Peyer's patch (tissue), 4 donors: ENCODE measurements at regions not wholly inside any gene's neighbourhood (a gene's known extent, or its start where the extent isn't known, plus 50 kb on each side); places are given as distances from the start of the nearest gene placed in this dataset.

Experiments used
- DNase-seq, 3 donors: peaks; one replicate each; pipeline ENCODE4 v3.0.0-alpha.2; 2017 to 2019
- H3K27ac ChIP-seq, 4 donors: fragments of 200-600 bp; sonication (generic); one replicate each; pipeline ENCODE4 v1.5.1; 2016 to 2019
- H3K27me3 ChIP-seq, 2 donors: fragments of 200-600 bp; sonication (generic); one replicate each; pipeline ENCODE4 v1.5.1; 2019
- H3K36me3 ChIP-seq, 3 donors: fragments of 200-600 bp; sonication (generic); one replicate each; pipeline ENCODE4 v1.5.1; 2016 to 2019
- H3K4me1 ChIP-seq, 4 donors: fragments of 200-600 bp; sonication (generic); one replicate each; pipeline ENCODE4 v1.5.1; 2016 to 2019
- H3K4me3 ChIP-seq, 4 donors: fragments of 200-600 bp; sonication (generic); 1 replicate in 3 of 4; 2 replicates in 1 of 4; pipeline ENCODE4 v1.5.1; 2016 to 2019; ENCODE audit warnings: mild to moderate bottlenecking in 1 of 4
- H3K9me3 ChIP-seq, 4 donors: fragments of 200-600 bp; sonication (generic); one replicate each; pipeline ENCODE4 v1.5.1; 2016 to 2019; ENCODE audit warnings: mild to moderate bottlenecking in 1 of 4
- POLR2A ChIP-seq, 2 donors: fragments of 450-650 bp; IDR thresholded peaks; one replicate each; pipeline ENCODE4 v1.5.1; 2017; ENCODE audit warnings: antibody characterized with exemption in 2 of 2, mild to moderate bottlenecking in 2 of 2, moderate library complexity in 2 of 2
- TF ChIP-seq, protein P1 (sequence below), 6 experiments: fragments of 450-650 bp in 4 of 6; fragments of 200-600 bp in 2 of 6; sonication (generic) in 1 of 6; IDR thresholded peaks; one replicate each; pipeline ENCODE4 v1.5.1; 2017 to 2019; ENCODE audit warnings: antibody characterized with exemption in 6 of 6, mild to moderate bottlenecking in 3 of 6, moderate library complexity in 1 of 6

DNA sequence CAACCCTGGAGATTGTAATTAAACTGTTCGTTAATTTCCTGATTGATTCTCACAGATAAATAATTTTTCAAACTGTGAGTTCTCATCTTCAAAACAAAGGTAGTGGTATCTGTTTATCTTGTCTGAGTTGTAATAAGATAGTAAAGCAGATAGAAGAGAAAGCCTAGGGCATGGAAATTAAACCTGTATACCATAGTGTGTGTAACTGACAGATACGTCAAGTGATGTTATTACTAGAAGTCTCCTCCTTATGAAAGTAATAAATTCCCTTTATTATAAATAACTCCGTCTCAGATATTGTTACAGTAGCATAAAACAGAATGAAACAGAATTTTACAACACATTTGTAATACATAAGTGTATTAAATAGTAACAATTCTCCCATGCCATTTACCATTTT is 1065.1 kb downstream of the SLITRK1 start:
- TF ChIP-seq, protein P1, sequence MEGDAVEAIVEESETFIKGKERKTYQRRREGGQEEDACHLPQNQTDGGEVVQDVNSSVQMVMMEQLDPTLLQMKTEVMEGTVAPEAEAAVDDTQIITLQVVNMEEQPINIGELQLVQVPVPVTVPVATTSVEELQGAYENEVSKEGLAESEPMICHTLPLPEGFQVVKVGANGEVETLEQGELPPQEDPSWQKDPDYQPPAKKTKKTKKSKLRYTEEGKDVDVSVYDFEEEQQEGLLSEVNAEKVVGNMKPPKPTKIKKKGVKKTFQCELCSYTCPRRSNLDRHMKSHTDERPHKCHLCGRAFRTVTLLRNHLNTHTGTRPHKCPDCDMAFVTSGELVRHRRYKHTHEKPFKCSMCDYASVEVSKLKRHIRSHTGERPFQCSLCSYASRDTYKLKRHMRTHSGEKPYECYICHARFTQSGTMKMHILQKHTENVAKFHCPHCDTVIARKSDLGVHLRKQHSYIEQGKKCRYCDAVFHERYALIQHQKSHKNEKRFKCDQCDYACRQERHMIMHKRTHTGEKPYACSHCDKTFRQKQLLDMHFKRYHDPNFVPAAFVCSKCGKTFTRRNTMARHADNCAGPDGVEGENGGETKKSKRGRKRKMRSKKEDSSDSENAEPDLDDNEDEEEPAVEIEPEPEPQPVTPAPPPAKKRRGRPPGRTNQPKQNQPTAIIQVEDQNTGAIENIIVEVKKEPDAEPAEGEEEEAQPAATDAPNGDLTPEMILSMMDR (IDR thresholded peaks at IDR 0.05): no peak
- TF ChIP-seq POLR2A (IDR thresholded peaks at IDR 0.05): no peak
- Histone ChIP-seq H3K36me3 (no peaks in the 10 kb centered on the region), H3K4me3 (no peak overlapping the region), H3K4me1 (no peaks in the 10 kb centered on the region), H3K9me3 (peaks cover 0 to 8% (median 0%) of the 10 kb centered on the region in 4 donors), H3K27me3 (no peaks in the 10 kb centered on the region), H3K27ac (no peak overlapping the region)
- DNase-seq: no peak

GRCh38 chr13:82815791-82816190 is 1066.5 kb downstream of the SLITRK1 start:
- H3K9me3 ChIP-seq: peaks cover 0 to 10% (median 0%) of the 10 kb centered on the region in 4 donors
- no peak for DNase-seq
- H3K36me3 ChIP-seq: no peaks in the 10 kb centered on the region
- H3K27me3 ChIP-seq: no peaks in the 10 kb centered on the region
- no peak overlapping the region for H3K27ac ChIP-seq
- H3K4me1 ChIP-seq: no peaks in the 10 kb centered on the region
- TF ChIP-seq POLR2A (IDR thresholded peaks at IDR 0.05): no peak
- TF ChIP-seq, protein P1 (IDR thresholded peaks at IDR 0.05): no peak
- no peak overlapping the region for H3K4me3 ChIP-seq

DNA sequence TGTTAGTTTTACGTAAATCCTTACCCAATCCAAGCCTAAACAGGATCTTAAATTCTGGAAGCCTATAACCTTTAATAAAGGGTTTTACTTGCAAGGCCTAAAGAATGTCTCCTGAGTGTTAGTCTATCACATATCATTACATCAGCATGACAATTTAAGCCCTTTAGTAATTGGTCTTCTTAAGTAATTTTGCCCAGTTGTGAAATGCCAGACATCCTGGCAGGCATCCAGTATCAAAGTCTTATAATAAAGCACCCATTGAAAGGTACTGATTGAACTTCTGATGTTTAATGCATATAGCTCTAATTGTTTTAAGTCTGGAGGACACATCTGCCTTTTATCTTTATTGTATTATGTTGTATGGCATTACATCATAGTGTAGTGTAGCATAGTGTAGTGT is 1078.9 kb downstream of the SLITRK1 start:
- H3K36me3 ChIP-seq: no peaks in the 10 kb centered on the region

DNA sequence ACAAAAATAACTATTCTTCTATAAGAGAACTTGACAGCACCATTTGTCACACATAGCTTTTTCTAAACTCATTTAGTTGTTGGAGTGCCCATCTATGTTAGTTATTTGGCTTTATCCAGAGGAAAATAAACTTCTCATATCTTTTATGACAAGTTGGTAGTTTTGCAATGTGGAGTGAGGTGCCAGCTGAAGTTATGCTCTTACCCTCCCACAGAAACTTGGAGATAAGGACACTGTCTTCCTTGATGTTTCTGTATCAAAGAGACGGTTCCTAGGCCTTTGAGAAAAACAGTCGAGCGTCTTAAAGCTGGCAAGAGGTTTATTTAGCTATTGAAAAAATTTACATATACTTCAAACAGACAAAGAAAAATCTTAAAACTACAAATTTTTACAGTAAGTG is 1079.7 kb downstream of the SLITRK1 start:
- Histone ChIP-seq H3K4me1 (no peaks in the 10 kb centered on the region), H3K27ac (no peak overlapping the region), H3K36me3 (no peaks in the 10 kb centered on the region), H3K27me3 (no peaks in the 10 kb centered on the region), H3K9me3 (no peaks in the 10 kb centered on the region), H3K4me3 (no peak overlapping the region)
- TF ChIP-seq, protein P1 (IDR thresholded peaks at IDR 0.05): no peak
- no peak for TF ChIP-seq POLR2A (IDR thresholded peaks at IDR 0.05)
- DNase-seq: no peak

More for the DNA sequence above, 1078.9 kb downstream of the SLITRK1 start:
- Histone ChIP-seq H3K4me1 (no peaks in the 10 kb centered on the region), H3K9me3 (no peaks in the 10 kb centered on the region), H3K4me3 (no peak overlapping the region), H3K27me3 (no peaks in the 10 kb centered on the region), H3K27ac (no peak overlapping the region)
- no peak for DNase-seq
- no peak for TF ChIP-seq POLR2A (IDR thresholded peaks at IDR 0.05)
- TF ChIP-seq, protein P1 (IDR thresholded peaks at IDR 0.05): no peak

DNA sequence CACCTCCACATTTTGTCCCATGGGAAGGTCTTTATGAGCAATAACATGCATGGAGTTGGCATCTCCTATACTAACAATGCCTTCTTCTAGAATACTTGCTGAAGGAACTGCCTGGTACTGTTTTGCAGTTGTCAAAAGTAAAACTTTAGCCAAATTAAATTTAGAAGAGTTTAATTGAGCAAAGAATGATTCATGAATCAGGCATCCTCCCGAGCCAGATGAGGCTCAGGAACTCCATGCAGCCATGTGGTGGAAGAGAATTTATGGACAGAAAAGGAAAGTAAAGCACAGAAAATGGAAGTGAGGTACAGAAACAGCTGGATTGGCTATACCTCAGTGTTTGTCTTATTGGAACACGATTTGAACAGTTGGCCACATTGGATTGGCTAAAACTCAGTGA is 1081.9 kb downstream of the SLITRK1 start:
- Histone ChIP-seq H3K4me1 (no peaks in the 10 kb centered on the region), H3K9me3 (no peaks in the 10 kb centered on the region), H3K27me3 (no peaks in the 10 kb centered on the region), H3K36me3 (no peaks in the 10 kb centered on the region), H3K27ac (no peak overlapping the region), H3K4me3 (no peak overlapping the region)
- DNase-seq: no peak
- TF ChIP-seq, protein P1 (IDR thresholded peaks at IDR 0.05): no peak
- TF ChIP-seq POLR2A (IDR thresholded peaks at IDR 0.05): no peak

DNA sequence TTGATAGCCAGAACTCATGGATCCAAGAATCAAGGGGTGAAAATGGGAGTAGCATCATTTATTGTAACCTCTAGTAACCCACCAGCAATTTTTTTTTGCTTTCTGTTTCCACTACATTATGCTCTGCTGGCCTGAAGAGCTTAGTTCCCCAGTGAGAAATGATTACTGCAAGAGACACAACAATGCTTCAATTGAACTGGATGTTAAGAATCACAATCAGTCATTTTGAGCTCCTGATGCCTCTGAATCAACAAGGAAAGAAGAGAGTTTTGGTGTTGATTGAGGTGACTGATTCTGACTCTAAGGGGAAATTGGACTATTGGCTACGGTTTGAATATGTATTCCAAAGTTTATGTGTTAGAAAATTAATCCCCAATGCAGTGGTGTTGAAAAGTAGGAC is 1084.4 kb downstream of the SLITRK1 start:
- Histone ChIP-seq H3K9me3 (no peaks in the 10 kb centered on the region), H3K4me1 (no peaks in the 10 kb centered on the region), H3K36me3 (no peaks in the 10 kb centered on the region), H3K27me3 (no peaks in the 10 kb centered on the region), H3K27ac (no peak overlapping the region), H3K4me3 (no peak overlapping the region)
- DNase-seq: no peak
- no peak for TF ChIP-seq POLR2A (IDR thresholded peaks at IDR 0.05)
- TF ChIP-seq, protein P1 (IDR thresholded peaks at IDR 0.05): no peak
